ENCODE measurements at regions not wholly inside any gene's neighbourhood (a gene's known extent, or its start where the extent isn't known, plus 50 kb on each side); places are given as distances from the start of the nearest gene placed in this dataset.

DNA sequence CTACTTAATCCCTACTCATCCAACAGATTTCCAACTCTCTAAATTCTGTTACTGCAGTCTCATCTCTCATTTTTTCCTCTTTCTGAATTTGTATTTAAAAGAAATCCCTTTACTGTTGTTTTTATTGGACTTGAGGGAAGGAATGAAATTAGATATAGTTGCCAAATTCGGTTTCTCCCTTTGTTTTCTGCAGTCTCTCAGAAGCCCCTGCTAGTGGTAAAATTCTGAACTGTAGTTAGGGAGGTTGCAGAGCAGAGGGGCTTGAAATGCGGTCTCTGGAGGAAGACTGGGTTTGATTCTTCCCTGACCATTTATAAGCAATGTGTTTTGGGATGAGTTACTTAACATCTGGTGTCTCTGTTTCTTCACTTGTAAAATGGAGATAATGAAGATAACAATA, 106.3 kb upstream of the TBX18 start:
- no peak for TF ChIP-seq CTCF (IDR thresholded peaks at IDR 0.05; ENCODE audit: insufficient read depth in 1 of 2, low read depth in 1 of 2, low read length in 1 of 2, severe bottlenecking in 1 of 2, unreplicated experiment in 1 of 2)
- intact Hi-C loops (cut with micrococcal nuclease; ENCODE audit: unreplicated experiment), result no loop called here
- no TSS peak for BruUV-seq (replicated peaks)
- no peak overlapping the region for H3K27ac Mint-ChIP-seq (ENCODE audit: unreplicated experiment)
- no peaks in the 10 kb centered on the region for H3K4me1 Mint-ChIP-seq (ENCODE audit: low read depth, unreplicated experiment)
- Histone ChIP-seq H3K36me3 (ENCODE audit: control insufficient read depth, insufficient read depth, low read length) (no peaks in the 10 kb centered on the region), H3K4me3 (ENCODE audit: low read depth, low read length) (no peak overlapping the region), H3K27me3 (replicated peaks; ENCODE audit: control insufficient read depth, insufficient read depth, low read length) (no peaks in the 10 kb centered on the region), H3K4me1 (no peaks in the 10 kb centered on the region), H3K9me3 (no peaks in the 10 kb centered on the region)
- no peaks in the 10 kb centered on the region for H3K27me3 Mint-ChIP-seq (ENCODE audit: insufficient read depth, unreplicated experiment)
- no peaks in the 10 kb centered on the region for H3K9me3 Mint-ChIP-seq (ENCODE audit: unreplicated experiment)
- no peak overlapping the region for H3K4me3 Mint-ChIP-seq (ENCODE audit: unreplicated experiment)
- no peaks in the 10 kb centered on the region for H3K36me3 Mint-ChIP-seq (ENCODE audit: insufficient read depth, unreplicated experiment)
- ChIA-PET POLR2A (no interaction called here), CTCF (no interaction called here)
- no peak for DNase-seq

DNA sequence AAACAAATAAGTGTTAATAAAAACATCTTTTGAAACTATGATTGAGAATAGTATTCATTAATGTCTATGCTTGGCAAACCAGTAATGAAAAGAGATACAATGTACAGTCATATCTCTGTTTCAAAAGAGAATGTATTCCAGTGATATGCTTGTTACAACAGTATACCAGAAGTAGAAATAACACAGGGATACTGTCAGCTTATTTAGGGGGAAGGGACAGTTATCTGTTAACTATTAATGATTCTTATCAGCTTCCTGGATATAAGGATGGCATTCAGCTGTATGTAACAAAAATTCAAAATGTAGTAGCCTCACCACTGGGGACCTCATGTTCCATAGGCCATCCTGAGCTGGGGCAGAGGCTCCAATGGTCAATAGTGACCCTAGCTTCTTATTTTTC, 103.8 kb upstream of the TBX18 start:
- intact Hi-C loops (cut with micrococcal nuclease; ENCODE audit: unreplicated experiment), result loop anchor here (5.0 kb wide), 1 partner anchor 366 kb away; no protein-coding TSS in a partner anchor
- H3K4me3 ChIP-seq (ENCODE audit: low read depth, low read length), result no peak overlapping the region
- Mint-ChIP-seq H3K36me3 (ENCODE audit: insufficient read depth, unreplicated experiment) (no peaks in the 10 kb centered on the region), H3K27me3 (ENCODE audit: insufficient read depth, unreplicated experiment) (no peaks in the 10 kb centered on the region), H3K4me1 (ENCODE audit: low read depth, unreplicated experiment) (no peaks in the 10 kb centered on the region), H3K27ac (ENCODE audit: unreplicated experiment) (no peak overlapping the region), H3K4me3 (ENCODE audit: unreplicated experiment) (no peak overlapping the region), H3K9me3 (ENCODE audit: unreplicated experiment) (no peaks in the 10 kb centered on the region)
- no peaks in the 10 kb centered on the region for H3K27me3 ChIP-seq (replicated peaks; ENCODE audit: control insufficient read depth, insufficient read depth, low read length)
- TF ChIP-seq CTCF (IDR thresholded peaks at IDR 0.05; ENCODE audit: insufficient read depth in 1 of 2, low read depth in 1 of 2, low read length in 1 of 2, severe bottlenecking in 1 of 2, unreplicated experiment in 1 of 2), result no peak
- no peak for DNase-seq
- no peaks in the 10 kb centered on the region for H3K9me3 ChIP-seq
- ChIA-PET CTCF (no interaction called here), POLR2A (no interaction called here)
- H3K4me1 ChIP-seq, result no peaks in the 10 kb centered on the region
- H3K36me3 ChIP-seq (ENCODE audit: control insufficient read depth, insufficient read depth, low read length), result no peaks in the 10 kb centered on the region
- BruUV-seq (replicated peaks), result no TSS peak

DNA sequence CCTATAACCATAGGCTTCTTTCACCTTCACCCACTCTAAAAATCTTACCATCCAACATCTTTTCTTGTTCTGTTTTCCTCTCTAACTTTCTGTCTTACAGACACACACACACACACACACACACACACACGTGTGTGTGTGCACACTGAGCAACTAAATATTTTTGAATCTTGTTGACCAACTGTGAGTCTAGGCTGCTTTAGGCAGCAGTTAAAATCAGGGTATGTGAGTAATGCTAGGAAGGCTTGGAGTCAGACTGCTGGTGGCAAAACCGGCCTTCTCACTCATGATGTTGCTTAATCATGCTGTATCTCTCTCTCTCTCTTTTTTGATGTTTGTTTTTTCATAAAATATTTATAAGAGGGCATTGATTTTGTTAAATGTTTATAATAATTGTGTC, 103.1 kb upstream of the TBX18 start:
- Mint-ChIP-seq H3K4me1 (ENCODE audit: low read depth, unreplicated experiment) (no peaks in the 10 kb centered on the region), H3K27ac (ENCODE audit: unreplicated experiment) (no peak overlapping the region)
- CTCF ChIA-PET, result no interaction called here

More for the DNA sequence above, 103.1 kb upstream of the TBX18 start:
- no peaks in the 10 kb centered on the region for H3K36me3 ChIP-seq (ENCODE audit: control insufficient read depth, insufficient read depth, low read length)
- H3K9me3 Mint-ChIP-seq (ENCODE audit: unreplicated experiment), result no peaks in the 10 kb centered on the region
- no peaks in the 10 kb centered on the region for H3K27me3 Mint-ChIP-seq (ENCODE audit: insufficient read depth, unreplicated experiment)
- no peaks in the 10 kb centered on the region for H3K27me3 ChIP-seq (replicated peaks; ENCODE audit: control insufficient read depth, insufficient read depth, low read length)
- no peak overlapping the region for H3K4me3 ChIP-seq (ENCODE audit: low read depth, low read length)
- no peak for DNase-seq
- no TSS peak for BruUV-seq (replicated peaks)
- no peak overlapping the region for H3K4me3 Mint-ChIP-seq (ENCODE audit: unreplicated experiment)
- no peak for TF ChIP-seq CTCF (IDR thresholded peaks at IDR 0.05; ENCODE audit: insufficient read depth in 1 of 2, low read depth in 1 of 2, low read length in 1 of 2, severe bottlenecking in 1 of 2, unreplicated experiment in 1 of 2)
- POLR2A ChIA-PET, result no interaction called here
- no peaks in the 10 kb centered on the region for H3K9me3 ChIP-seq
- no peaks in the 10 kb centered on the region for H3K36me3 Mint-ChIP-seq (ENCODE audit: insufficient read depth, unreplicated experiment)
- intact Hi-C loops (cut with micrococcal nuclease; ENCODE audit: unreplicated experiment), result loop anchor here (5.0 kb wide), 1 partner anchor 365 kb away; no protein-coding TSS in a partner anchor
- H3K4me1 ChIP-seq, result no peaks in the 10 kb centered on the region
